SK-N-SH treated with all-trans-retinoic acid at 6 μM for 48 hours (cell line): ENCODE measurements at regions not wholly inside any gene's neighbourhood (a gene's known extent, or its start where the extent isn't known, plus 50 kb on each side); places are given as distances from the start of the nearest gene placed in this dataset.

Source experiments
- BACH2 ChIP-seq: fragments of 250-450 bp; sonication (Bioruptor Pico); IDR thresholded peaks from 2 replicates; pipeline ENCODE4 v1.9.0; 2021; ENCODE audit warnings: mild to moderate bottlenecking, borderline replicate concordance
- CSDC2 ChIP-seq: fragments of 250-450 bp; sonication (Bioruptor Pico); IDR thresholded peaks from 2 replicates; pipeline ENCODE4 v1.5.0; 2020; ENCODE audit warnings: mild to moderate bottlenecking, moderate library complexity
- ISL1 ChIP-seq: fragments of 250-450 bp; sonication (Bioruptor Pico); IDR thresholded peaks from 2 replicates; pipeline ENCODE4 v2.1.2; 2022; ENCODE audit warnings: mild to moderate bottlenecking, moderate library complexity
- OSR1 ChIP-seq: fragments of 250-450 bp; sonication (Bioruptor Pico); IDR thresholded peaks from 2 replicates; pipeline ENCODE4 v1.8.0; 2022; ENCODE audit warnings: moderate library complexity, mild to moderate bottlenecking, inconsistent platforms
- RARB ChIP-seq: fragments of 250-450 bp; sonication (Bioruptor Pico); IDR thresholded peaks from 2 replicates; pipeline ENCODE4 v1.8.0; 2021; ENCODE audit warnings: mild to moderate bottlenecking, moderate library complexity
- TSHZ2 ChIP-seq: fragments of 250-450 bp; sonication (Bioruptor Pico); IDR thresholded peaks from 2 replicates; pipeline ENCODE4 v1.5.0; 2020; ENCODE audit warnings: mild to moderate bottlenecking, moderate library complexity

- no peak for TF ChIP-seq CSDC2 (CRISPR knock-in tag)
- TF ChIP-seq RARB (CRISPR knock-in tag): no peak
- TF ChIP-seq ISL1 (CRISPR knock-in tag): no peak
- TF ChIP-seq BACH2 (CRISPR knock-in tag): no peak
- TF ChIP-seq OSR1 (CRISPR knock-in tag): no peak
- TF ChIP-seq TSHZ2 (CRISPR knock-in tag): no peak
Measured at GRCh38 chr16:86712158-86713009, 134.0 kb downstream of the FOXL1 start.
